MCF 10A (cell line): ENCODE measurements at regions not wholly inside any gene's neighbourhood (a gene's known extent, or its start where the extent isn't known, plus 50 kb on each side); places are given as distances from the start of the nearest gene placed in this dataset.

Experiments
- BruUV-seq: library from RNA; stranded (reverse); fragments of 400-500 nt; replicated peaks from 2 replicates; lab custom pipeline; 2021; lab: Mats Ljungman, UMichigan
- CTCF ChIA-PET: fragments of 300-600 bp; sonication (Branson Sonifier 250); formaldehyde crosslinking; extraction: SDS; loops from one replicate; lab custom pipeline; 2021; ENCODE audit warnings: antibody characterized with exemption, inconsistent platforms; lab: Yijun Ruan, JAX
- POLR2A ChIA-PET: fragments of 300-600, 350-650 bp; sonication (Branson Sonifier 250); formaldehyde crosslinking; extraction: SDS; loops from one replicate; lab custom pipeline; 2020; ENCODE audit warnings: antibody characterized with exemption, inconsistent platforms; lab: Yijun Ruan, JAX
- DNase-seq: peaks from one replicate; pipeline ENCODE4 v3.0.0-alpha.2; 2018; ENCODE audit not compliant: unreplicated experiment
- H3K27ac Mint-ChIP-seq: one replicate; pipeline ENCODE4 v1.8.0; 2022; ENCODE audit warnings: mild to moderate bottlenecking, low read depth, mixed read lengths; ENCODE audit not compliant: unreplicated experiment
- H3K27me3 Mint-ChIP-seq: one replicate; pipeline ENCODE4 v1.8.0; 2022; ENCODE audit warnings: mixed read lengths; ENCODE audit not compliant: insufficient read depth, unreplicated experiment
- H3K36me3 Mint-ChIP-seq: one replicate; pipeline ENCODE4 v1.8.0; 2022; ENCODE audit warnings: mild to moderate bottlenecking, moderate library complexity, mixed read lengths; ENCODE audit not compliant: insufficient read depth, unreplicated experiment
- H3K4me1 Mint-ChIP-seq: one replicate; pipeline ENCODE4 v1.8.0; 2022; ENCODE audit warnings: mixed read lengths; ENCODE audit not compliant: insufficient read depth, unreplicated experiment
- H3K4me3 Mint-ChIP-seq: one replicate; pipeline ENCODE4 v1.8.0; 2022; ENCODE audit warnings: mild to moderate bottlenecking, moderate library complexity, mixed read lengths; ENCODE audit not compliant: unreplicated experiment
- H3K9me3 Mint-ChIP-seq: one replicate; pipeline ENCODE4 v1.8.0; 2022; ENCODE audit warnings: mixed read lengths; ENCODE audit not compliant: unreplicated experiment
- intact Hi-C: fragments of 100-400 bp; cut with micrococcal nuclease; formaldehyde crosslinking; loops from 2 replicates; pipeline ENCODE4 v1.14.1; 2022
- TF ChIP-seq, protein P1 (sequence below): fragments of 200-600 bp; IDR thresholded peaks from one replicate; pipeline ENCODE4 v1.8.0; 2022; ENCODE audit warnings: antibody characterized with exemption, mild to moderate bottlenecking; ENCODE audit not compliant: unreplicated experiment

DNA sequence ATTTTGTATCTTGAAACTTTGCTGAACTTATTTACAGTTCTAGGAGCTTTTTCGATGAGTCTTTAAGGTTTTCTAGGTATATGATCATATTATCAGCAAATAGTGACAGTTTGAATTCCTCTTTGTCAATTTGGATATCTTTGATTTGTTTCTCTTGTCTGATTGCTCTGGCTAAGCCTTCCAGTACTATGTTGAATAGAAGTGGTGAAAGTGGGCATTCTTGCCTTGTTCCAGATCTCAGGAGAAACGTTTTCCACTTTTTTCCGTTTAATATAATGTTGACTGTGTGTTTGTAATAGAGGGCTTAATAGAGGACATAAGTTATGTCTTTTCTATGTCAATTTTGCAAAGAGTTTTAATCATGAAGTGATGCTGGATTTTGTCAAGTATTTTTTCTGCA lies 124.3 kb downstream of the ZNF280B start:
- H3K4me1 Mint-ChIP-seq, result no peaks in the 10 kb centered on the region
- no peak overlapping the region for H3K4me3 Mint-ChIP-seq
- no peaks in the 10 kb centered on the region for H3K9me3 Mint-ChIP-seq
- peaks cover 86% of the 10 kb centered on the region for H3K27me3 Mint-ChIP-seq
- POLR2A ChIA-PET, result no interaction called here
- BruUV-seq, result no TSS peak
- DNase-seq, result no peak
- CTCF ChIA-PET, result interaction anchor here (0.6 kb wide), 2 partner anchors 207 to 817 kb away, joined by 3 read pairs; no protein-coding TSS in a partner anchor
- TF ChIP-seq, protein P1, sequence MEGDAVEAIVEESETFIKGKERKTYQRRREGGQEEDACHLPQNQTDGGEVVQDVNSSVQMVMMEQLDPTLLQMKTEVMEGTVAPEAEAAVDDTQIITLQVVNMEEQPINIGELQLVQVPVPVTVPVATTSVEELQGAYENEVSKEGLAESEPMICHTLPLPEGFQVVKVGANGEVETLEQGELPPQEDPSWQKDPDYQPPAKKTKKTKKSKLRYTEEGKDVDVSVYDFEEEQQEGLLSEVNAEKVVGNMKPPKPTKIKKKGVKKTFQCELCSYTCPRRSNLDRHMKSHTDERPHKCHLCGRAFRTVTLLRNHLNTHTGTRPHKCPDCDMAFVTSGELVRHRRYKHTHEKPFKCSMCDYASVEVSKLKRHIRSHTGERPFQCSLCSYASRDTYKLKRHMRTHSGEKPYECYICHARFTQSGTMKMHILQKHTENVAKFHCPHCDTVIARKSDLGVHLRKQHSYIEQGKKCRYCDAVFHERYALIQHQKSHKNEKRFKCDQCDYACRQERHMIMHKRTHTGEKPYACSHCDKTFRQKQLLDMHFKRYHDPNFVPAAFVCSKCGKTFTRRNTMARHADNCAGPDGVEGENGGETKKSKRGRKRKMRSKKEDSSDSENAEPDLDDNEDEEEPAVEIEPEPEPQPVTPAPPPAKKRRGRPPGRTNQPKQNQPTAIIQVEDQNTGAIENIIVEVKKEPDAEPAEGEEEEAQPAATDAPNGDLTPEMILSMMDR, result no peak
- intact Hi-C loops, result no loop called here
- H3K36me3 Mint-ChIP-seq, result no peaks in the 10 kb centered on the region
- H3K27ac Mint-ChIP-seq, result no peak overlapping the region

DNA sequence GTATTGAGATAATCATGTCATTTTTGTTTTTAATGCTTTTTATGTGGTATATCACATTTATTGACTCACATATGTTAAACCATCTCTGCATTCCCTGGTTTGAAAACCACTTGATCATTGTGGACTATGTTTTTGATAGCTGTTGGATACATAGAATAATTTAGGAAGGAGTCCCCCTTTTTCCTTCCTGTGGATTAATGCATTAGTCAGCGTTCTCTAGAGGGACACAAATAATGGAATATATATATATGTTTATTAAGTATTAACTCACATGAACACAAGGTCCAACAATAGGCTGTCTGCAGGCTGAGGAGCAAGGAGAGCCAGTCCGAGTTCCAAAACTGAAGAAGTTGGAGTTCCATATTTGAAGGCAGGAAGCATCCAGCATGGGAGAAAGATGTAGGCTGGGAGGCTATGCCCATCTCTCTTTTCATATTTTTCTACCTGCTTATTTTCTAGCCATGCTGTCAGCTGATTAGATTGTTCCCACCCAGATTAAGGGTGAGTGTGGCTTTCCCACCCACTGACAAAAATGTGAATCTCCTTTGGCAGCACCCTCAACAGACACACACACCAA lies 123.8 kb downstream of the ZNF280B start:
- ChIA-PET POLR2A (no interaction called here), CTCF (interaction anchor here (0.6 kb wide), 2 partner anchors 207 to 816 kb away, joined by 3 read pairs; no protein-coding TSS in a partner anchor)
- BruUV-seq, result no TSS peak
- Mint-ChIP-seq H3K27me3 (peaks cover 82% of the 10 kb centered on the region), H3K4me1 (no peaks in the 10 kb centered on the region), H3K36me3 (no peaks in the 10 kb centered on the region), H3K27ac (no peak overlapping the region), H3K9me3 (no peaks in the 10 kb centered on the region), H3K4me3 (no peak overlapping the region)
- no peak for DNase-seq
- intact Hi-C loops, result no loop called here
- TF ChIP-seq, protein P1, result no peak

DNA sequence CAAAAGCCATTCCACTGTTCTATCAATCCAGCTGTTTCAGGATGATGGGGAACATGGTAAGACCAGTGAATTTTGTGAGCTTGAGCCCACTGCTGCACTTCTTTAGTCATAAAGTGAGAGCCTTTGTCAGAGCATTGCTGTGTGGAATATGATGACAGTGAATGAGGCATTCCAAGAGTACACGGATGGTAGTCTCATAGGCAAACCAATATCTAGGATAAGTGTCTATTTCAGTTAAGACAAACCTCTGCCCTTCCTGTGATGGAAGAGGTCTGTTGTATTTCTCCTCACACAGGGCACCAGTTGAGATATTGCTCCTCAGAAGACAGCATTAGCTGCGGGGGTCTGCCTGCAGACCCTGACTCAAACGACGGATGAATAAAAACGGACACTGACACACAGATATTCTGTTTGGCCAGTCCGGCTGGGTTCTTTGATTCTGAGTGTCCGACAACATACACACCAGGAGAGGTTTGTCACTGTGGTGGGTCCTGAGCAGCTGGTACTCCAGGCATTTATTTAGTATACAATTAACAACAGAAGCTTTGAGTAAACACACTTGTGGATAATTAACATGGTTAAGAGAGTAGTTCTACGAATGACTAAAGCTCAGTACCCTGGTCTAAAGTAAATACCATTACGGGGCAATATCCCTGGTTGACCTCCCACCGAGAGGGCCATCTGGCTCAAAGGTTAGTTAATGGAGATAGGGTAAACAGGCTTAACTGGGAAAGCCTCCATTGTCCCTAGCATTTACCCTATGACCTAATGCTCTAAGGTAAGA lies 121.7 kb downstream of the ZNF280B start:
- BruUV-seq, result no TSS peak
- Mint-ChIP-seq H3K4me1 (no peaks in the 10 kb centered on the region), H3K9me3 (no peaks in the 10 kb centered on the region), H3K27ac (no peak overlapping the region), H3K4me3 (no peak overlapping the region), H3K27me3 (peaks cover 84% of the 10 kb centered on the region), H3K36me3 (no peaks in the 10 kb centered on the region)
- DNase-seq, result no peak
- TF ChIP-seq, protein P1, result no peak
- intact Hi-C loops, result no loop called here
- ChIA-PET POLR2A (no interaction called here), CTCF (interaction anchor here (1.0 kb wide), 1 partner anchor 29 kb away, joined by 3 read pairs; no protein-coding TSS in a partner anchor)

DNA sequence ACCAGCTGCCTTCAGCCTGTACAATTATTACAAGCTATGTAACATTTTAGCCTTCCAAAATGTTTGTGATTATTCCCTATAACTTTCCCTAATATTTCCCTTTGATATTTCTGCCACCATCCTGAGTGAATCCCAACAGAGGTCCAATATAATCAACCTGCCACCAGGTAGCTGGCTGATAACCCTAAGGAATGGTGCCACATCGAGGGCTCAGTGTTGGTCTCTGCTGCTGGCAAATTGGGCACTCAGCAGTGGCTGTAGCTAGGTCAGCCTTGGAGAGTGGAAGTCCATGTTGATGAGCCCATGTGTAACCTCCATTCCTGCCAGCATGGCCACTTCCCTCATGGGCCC lies 121.2 kb downstream of the ZNF280B start:
- CTCF ChIA-PET, result interaction anchor here (1.0 kb wide), 1 partner anchor 29 kb away, joined by 3 read pairs; no protein-coding TSS in a partner anchor

More for the DNA sequence above, 121.2 kb downstream of the ZNF280B start:
- intact Hi-C loops, result no loop called here
- no peak for DNase-seq
- Mint-ChIP-seq H3K27me3 (peaks cover 78% of the 10 kb centered on the region), H3K4me1 (no peaks in the 10 kb centered on the region), H3K36me3 (no peaks in the 10 kb centered on the region), H3K4me3 (no peak overlapping the region), H3K27ac (no peak overlapping the region), H3K9me3 (no peaks in the 10 kb centered on the region)
- no TSS peak for BruUV-seq
- POLR2A ChIA-PET, result no interaction called here
- TF ChIP-seq, protein P1, result no peak
